ENCODE measurements at regions not wholly inside any gene's neighbourhood (a gene's known extent, or its start where the extent isn't known, plus 50 kb on each side); places are given as distances from the start of the nearest gene placed in this dataset.

DNA sequence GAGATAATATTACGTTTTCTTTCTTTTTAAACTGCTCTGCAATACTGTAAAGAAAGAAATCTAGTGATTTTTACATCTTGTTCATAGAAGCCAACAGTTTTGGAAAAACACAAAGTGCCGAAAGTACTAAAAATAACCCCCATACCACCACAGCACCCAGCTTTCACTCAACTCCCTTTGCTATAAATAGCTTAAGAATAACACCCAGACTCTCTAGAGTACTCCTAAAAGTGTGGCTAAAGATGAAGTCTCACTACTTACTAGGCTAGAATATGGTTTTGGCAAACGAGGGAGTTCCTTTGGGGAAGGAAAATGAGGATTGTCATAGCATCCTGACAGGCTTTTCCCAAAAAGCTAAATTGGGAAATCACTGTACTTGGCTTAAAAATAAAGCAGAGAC, 151.8 kb upstream of the ANK3 start:
- TF ChIP-seq, protein P1, sequence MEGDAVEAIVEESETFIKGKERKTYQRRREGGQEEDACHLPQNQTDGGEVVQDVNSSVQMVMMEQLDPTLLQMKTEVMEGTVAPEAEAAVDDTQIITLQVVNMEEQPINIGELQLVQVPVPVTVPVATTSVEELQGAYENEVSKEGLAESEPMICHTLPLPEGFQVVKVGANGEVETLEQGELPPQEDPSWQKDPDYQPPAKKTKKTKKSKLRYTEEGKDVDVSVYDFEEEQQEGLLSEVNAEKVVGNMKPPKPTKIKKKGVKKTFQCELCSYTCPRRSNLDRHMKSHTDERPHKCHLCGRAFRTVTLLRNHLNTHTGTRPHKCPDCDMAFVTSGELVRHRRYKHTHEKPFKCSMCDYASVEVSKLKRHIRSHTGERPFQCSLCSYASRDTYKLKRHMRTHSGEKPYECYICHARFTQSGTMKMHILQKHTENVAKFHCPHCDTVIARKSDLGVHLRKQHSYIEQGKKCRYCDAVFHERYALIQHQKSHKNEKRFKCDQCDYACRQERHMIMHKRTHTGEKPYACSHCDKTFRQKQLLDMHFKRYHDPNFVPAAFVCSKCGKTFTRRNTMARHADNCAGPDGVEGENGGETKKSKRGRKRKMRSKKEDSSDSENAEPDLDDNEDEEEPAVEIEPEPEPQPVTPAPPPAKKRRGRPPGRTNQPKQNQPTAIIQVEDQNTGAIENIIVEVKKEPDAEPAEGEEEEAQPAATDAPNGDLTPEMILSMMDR (IDR thresholded peaks at IDR 0.05), result no peak
- no peak for TF ChIP-seq POLR2A (IDR thresholded peaks at IDR 0.05)
